GM21381 (cell line): ENCODE measurements at regions not wholly inside any gene's neighbourhood (a gene's known extent, or its start where the extent isn't known, plus 50 kb on each side); places are given as distances from the start of the nearest gene placed in this dataset.

Experiments
- ATAC-seq: cut with Tn5 transposase; IDR thresholded peaks from one replicate; pipeline ENCODE4 v1.9.1; 2021; ENCODE audit warnings: mild to moderate bottlenecking, moderate library complexity; ENCODE audit not compliant: unreplicated experiment

DNA sequence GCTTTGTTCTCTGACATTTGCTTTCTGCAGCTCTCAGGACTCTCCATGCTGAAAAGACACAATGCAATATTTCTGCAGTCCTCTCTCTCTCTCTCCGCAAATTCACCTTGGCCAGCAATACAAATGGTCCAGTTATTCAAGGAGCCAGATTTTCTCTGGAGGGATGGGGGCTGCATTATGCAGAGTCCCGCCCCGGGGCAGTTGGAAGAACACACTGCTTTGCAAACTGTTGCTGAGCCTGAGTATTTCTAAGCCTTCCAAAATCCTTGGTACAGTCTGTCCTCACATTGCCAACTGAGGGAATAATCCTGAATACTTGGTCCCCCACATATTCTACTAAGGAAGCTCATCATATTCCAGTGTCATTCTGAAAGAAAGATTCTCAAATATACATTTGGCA, 94.3 kb upstream of the ZC3H12C start:
- no peak for ATAC-seq

DNA sequence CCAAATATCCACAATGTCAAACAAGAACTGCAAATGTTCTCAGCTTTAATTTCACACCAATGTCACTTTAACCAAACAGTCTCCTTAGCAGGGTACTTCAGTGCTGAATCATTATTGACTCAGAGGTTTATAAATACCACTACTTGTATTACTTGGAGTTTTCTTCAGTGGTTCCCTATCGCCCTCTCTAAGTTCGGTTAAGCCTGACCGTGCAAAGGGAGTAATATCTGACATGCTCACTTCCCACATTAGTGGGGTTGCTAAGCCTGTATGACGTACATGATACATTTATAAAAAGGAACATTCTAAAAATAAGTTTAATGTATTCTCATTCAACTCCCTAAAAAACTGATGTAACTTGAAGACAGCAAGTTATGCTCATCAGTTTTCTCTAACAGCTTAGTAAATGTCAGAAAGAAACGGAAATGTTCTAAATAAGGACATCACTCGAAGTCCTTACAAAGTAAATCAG, 93.1 kb upstream of the ZC3H12C start:
- peak; percentile 97 for ATAC-seq

DNA sequence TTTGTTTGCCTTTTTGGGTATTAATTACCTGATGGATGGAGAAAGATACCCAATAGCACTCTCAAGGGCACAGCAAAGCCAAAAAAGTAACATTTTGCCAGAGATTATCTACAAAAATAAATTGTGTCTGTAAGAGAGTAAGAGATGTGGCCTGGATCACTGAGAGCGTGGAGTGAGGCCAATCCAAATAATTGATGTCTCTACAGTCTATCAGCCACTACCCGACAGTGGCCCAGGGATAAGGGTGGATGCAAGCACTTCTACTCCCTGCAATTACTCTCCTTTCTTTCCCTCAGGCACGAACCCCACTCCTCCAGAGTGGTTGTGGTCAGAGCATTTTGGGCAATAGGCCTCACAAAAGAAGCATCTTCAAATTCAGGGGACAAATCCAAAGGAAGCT, 92.3 kb upstream of the ZC3H12C start:
- ATAC-seq = no peak

DNA sequence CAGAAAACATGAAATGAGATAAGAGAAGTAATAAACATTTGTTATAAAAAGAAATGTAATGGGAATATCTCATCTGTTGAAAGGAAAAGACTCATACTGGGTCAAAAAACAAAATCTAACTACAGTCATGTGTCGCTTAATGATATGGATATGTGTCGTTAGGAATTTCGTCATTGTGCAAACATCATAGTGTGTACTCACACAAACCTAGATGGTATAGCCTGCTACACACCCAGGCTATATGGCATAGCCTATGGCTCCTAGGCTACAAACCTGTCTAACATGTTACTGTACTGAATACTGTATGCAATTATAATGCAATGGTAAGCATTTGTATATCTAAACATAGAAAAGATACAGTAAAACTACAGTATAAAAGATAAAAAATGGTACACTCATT, 89.8 kb upstream of the ZC3H12C start:
- no peak for ATAC-seq

DNA sequence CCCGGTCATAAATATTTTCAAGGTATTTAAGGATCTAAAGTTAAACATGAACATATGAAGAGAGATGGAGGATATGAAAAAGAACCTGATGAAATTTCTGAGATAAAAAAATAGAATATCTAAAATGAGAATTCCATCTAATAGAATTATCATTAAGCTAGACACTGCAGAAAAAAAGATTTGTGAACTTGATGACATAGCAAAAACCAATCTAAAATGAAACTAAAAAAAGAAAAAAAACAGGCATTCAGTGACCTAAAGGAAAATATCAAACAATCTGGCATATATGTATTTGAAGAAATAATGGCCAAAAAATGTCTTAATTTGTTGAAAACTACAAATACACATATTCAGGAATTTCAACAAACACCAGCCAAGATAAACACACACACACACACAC, 81.6 kb upstream of the ZC3H12C start:
- ATAC-seq = no peak

DNA sequence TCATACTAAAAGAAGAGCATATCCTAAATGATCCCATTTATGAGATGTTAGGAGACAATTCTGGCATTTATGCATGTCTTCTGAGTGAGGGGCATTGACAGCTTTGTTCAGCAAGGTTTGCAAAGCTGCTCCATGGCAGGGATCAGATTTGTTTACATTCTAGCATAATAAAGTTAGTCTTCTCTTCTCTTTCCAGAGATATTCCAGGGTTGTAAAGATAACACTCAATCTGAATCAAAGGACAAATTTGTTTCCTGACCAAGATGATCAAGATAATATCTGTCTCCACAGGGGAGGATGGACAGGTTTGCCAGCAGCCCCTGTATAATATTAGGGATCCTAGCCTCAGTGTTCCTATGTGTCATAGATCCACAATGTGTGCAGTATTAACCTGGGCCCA, 77.5 kb upstream of the ZC3H12C start:
- no peak for ATAC-seq

DNA sequence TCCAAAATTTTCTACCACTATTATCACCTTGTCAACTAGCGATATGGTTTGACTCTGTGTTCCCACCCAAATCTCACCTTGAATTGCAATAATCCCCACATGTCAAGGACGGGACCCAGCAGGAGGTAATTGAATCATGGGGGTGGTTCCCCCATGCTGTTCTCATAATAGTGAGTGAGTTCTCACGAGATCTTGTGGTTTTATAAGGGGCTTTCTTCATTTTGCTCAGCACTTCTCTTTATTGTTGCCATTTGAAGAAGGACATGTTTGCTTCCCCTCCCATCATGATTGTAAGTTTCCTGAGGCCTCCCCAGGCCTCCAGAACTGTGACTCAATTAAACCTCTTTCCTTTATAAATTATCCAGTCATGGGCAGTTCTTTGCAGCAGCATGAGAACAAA, 73.5 kb upstream of the ZC3H12C start:
- no peak for ATAC-seq

DNA sequence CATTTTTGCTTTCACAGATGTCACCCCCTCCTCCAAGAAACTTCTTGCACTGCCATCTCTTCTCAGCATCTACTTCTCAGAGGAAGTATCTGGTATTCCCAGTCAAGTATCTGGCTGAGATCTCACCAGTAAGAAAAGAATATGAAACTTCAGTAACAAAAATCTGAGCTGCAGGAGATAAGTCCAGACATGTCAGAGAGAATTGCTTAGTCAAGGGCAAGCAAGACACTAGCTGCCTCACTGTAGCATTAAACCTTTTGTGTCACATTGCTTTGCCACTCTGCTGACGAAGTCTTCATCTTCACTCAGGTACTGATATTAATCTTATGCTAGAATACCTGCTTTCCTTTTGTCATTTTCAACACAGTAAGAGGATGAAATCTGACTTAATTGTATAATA, 70.6 kb upstream of the ZC3H12C start:
- ATAC-seq = no peak

DNA sequence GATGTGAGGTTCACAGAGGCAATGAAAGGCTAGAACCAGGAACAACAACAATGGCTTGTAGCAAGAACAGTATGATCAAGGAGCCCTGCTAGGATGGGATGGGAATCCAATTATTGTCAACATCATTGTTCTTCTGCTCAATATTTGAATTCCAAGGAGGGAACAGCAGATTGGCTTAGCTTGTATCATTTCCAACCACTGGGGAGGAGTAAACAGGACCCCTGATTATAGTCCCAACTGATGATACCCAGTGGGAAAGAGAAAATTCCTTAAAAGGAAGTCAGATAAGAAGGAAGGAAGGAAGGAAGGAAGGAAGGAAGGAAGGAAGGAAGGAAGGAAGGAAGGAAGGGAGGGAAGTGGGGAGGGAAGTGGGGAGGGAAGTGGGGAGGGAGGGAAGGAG, 69.5 kb upstream of the ZC3H12C start:
- ATAC-seq = no peak

DNA sequence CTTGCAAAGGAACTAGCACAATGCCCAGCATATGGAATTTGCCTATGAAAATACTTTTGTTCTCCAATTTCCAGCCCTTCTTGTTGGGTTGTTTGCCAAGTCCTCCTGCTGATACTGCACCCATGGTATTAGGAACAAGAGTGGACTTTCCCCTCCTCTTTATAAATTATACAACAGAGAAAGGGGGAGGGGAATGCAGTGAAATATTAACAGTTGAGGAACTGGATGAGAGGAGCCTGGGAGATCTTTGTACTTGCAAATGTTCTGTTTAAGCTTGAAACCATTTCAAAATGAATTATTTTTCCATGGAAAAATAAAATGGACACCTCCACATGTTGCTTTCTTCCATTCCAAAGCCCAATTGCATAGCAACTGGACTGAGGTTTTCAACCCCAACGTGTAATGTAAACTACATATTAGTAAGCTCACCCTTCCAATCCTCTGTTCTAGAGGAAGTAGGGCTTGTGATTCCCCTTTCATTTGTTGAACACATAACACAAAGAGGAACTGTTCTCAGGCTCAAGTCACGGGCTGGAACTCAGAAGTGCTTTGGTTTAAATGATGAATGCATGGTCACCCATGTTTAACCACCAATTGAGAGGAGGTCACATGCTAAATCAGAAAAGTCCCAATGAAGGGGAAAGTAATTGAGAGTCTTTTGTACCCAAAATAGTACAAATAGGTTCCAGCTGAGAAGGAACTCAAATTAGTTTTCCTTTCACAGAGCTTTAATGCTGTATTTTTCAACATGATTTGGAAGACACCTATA, 66.2 kb upstream of the ZC3H12C start:
- ATAC-seq = peak; percentile 88

DNA sequence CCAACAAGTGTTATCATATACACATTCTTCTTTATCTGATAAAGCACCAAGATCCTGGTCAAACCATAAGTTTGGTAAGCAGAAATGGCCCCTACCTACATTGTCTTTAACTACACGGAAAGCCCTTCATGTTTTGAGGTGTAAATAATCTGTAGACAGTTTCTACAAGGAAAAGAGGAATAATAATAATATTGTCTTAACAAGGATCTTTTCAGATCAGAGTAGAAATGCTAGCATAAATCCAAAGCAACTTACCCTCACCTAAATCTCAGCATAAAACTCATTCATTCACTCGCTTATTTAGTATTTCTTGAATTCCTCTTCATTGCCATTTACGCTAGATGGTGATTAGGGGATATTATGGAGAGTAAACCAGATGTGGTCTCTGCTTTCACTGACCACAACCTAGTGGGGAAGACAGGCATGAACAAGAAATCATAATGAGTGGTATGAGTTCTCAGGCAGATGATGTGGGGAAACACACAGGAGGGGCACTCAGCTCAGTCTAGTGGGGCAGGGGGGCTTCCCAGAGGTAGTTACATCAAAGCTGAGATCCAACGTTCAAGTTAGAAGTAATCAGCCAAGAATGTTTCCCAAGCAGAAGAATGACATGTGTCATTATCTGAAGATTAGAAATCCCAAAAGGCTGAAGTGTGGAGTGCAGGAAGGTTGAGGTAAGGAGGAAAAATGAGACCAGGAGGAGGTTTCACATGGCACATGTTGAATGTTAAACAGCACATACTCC, 65.4 kb upstream of the ZC3H12C start:
- ATAC-seq = peak; percentile 47

DNA sequence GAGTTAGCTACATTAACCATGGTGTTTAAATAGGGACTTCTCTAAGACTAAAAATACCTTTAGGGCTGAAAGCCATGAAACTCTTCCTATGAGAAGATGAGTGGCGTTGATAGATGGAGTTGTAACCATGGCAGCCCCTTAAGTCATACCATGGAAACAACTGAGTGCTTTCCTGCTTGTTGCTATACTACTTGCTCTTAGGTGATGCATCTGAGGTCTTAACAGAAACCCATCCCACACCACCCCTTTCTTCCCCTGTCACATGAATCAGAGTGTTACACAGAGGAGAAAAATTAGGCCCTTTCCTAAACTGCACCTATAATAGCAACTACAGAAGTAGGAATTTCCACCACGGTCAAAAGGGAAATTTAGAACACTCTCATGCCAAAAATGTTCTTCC, 64.3 kb upstream of the ZC3H12C start:
- no peak for ATAC-seq

DNA sequence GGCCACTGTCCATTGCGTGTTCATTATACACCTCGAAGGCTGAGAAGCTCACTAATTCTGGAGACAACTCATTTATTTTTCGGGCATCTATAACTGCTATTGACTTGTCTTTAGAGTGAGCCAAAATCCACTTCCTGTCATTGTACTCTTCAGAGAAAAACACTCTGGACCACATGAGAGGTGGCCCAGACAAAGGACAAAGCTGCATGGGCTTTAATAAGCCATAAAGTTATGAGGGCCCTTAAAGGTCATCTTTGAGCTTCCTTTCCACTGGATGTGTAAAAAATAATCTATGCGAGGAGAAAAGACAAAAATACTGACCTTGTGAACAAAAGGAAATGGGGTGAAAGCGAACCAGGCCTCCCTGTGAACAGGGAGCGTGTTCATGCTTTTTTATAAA, 63.5 kb upstream of the ZC3H12C start:
- ATAC-seq = no peak

DNA sequence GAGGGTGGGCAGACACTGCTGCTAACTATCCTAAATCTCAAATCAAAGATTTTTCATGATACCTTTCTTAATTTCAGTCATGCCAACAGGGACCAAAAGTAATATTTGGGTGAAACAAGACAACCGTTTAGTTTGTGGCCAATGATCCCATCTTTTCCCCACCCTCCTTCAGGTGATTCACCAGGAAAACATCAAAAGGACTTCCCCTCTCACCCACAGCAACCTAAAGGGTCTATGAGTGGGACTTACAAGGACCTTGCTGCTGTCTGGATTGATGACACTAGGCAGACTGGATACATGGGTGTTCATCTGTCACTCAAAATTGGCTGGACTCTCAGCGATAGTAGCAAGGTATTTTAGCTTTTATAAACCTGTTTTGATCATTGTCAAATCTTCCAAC, 62.0 kb upstream of the ZC3H12C start:
- no peak for ATAC-seq

DNA sequence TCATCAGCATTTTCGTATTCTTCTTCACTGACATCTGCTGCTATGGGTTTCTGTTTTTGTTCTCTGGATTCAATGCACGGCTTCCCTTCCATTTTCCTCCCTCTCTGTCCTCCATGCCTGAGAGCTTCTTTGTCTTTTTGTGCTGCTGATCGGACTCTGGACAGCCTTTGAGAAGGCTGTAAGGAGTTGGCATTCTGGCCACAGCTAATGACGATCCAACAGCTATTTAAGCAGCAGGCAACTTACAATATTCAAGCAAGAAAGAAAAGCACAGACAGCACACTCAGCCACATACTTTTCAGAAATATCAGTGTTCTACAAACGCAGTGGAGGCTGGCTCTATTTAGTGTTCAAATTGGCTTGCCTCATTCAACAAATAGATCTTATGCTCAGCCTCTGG, 60.9 kb upstream of the ZC3H12C start:
- no peak for ATAC-seq

DNA sequence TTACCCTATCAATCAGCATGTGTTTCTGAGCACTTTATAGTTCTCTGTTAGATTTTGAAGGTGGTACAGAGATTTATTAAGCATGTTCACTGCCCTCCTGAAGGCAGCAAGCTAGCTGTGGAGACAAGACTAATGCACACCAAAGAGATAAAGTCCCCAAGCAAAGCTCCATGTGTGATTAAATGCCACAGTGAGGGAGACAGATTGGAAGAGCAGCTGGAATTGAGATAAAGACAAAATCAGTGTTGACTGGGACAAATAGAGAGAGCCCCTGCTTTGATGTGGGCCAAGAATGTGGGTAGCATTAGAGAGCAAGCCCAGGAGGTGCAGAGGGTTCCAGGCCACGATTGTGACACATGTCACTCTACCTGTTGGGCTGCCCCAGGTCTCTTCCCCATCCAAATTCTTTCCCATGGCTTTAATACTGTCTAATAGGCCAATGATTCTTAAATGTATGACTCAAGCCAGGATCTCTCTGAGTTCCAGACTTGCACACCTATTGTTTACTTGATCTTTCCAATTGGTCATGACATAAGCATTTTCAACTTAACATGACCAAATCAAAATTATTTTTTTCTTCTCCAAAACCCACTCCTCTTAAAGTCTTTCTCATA, 60.1 kb upstream of the ZC3H12C start:
- ATAC-seq = no peak

DNA sequence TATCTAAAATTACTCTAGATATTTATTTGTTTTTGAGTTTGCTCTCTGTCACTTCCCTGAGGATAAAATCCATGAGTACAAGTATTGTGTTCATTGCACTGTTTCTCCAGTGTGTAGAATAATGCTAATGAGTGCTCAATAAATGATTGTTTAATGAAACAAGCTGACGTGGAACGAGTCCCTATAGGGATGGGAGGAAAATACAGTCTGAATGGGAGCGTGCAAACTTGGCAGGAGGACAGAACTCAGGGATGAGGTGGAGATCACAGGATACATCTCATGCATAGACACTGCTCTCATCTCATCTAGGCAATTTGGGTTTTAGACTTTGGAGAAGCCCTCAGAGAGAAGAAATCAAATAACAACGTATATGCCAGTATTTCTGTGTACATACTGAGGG, 58.4 kb upstream of the ZC3H12C start:
- no peak for ATAC-seq

DNA sequence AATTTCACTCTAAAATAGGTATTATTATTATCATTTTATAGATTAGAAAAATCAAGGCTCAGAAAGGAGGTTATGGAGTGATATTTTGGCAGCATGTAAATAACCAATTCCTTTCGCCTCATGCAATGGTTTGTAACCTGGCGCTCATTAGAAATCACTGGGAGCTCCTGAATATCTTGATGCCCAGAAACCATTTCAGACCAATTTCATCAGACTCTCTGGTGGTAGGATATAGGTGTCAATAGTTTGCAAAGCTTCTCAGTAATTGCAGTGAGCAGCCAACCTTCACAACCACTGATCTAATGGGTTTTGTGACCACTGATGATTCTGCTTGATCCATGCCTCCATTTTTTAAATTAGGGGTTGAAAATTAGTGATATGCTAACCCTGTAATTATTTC, 57.8 kb upstream of the ZC3H12C start:
- ATAC-seq = no peak

DNA sequence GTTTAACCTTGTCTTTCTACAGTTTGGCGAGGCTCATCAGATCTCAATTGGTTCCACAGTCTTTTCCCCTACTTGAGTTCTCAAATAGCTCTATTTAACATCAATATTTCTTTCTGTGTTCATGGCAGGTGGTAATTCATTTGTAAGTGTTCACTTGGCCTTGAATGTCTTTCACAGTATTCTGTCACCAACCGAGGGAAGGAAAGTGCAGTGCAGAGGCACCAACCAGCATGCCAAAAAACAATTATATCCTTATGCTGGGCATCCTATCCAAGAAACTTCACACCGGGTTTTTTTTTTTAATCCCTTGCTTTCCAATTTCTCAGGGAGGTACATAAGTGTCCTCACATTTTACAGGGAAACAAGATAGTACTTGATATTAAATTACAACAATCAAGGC, 55.0 kb upstream of the ZC3H12C start:
- no peak for ATAC-seq
